ENCODE measurements at regions not wholly inside any gene's neighbourhood (a gene's known extent, or its start where the extent isn't known, plus 50 kb on each side); places are given as distances from the start of the nearest gene placed in this dataset.

DNA sequence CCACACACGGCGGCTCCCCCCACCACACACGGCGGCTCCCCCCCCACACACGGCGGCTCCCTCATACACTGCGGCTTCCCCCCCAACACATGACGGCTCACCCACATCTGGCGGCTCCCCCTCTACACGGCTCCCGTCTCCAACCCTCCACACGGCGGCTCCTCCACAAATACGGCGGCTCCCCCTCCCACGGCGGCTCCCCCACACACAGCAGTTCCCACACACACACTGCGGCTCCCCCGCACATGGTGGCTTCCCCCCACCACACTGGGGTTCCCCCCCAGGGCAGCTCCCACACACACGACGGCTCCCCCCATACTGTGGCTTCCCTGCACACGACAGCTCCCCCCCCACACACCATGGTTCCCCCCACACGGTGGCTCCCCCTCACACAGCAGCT is 98.0 kb downstream of the TTLL2 start:
- Histone ChIP-seq H2BK120ac (ENCODE audit: low read depth, low read length) (no peak overlapping the region), H3K14ac (ENCODE audit: low read length in 2 of 2) (no peak overlapping the region), H3K9ac (ENCODE audit: low read length) (no peak overlapping the region), H3K4me3 (ENCODE audit: insufficient read depth in 1 of 2, low read depth in 1 of 2, low read length in 2 of 2) (no peak overlapping the region), H3K23ac (ENCODE audit: low read length in 2 of 2) (no peak overlapping the region), H3K27ac (ENCODE audit: low read length, poor library complexity, severe bottlenecking) (no peak overlapping the region), H3K18ac (ENCODE audit: low read depth in 1 of 2, low read length in 2 of 2) (no peak overlapping the region), H3K9me3 (ENCODE audit: control insufficient read depth, low read length) (peaks cover 4% of the 10 kb centered on the region), H4K8ac (ENCODE audit: low read length) (no peak overlapping the region), H3K4me1 (ENCODE audit: control insufficient read depth, insufficient read depth, low read depth, low read length) (no peaks in the 10 kb centered on the region), H3K4ac (ENCODE audit: low read depth in 1 of 2, low read length in 2 of 2) (no peak overlapping the region), H2BK5ac (ENCODE audit: low read depth, low read length, poor library complexity, severe bottlenecking) (no peak overlapping the region), H2BK12ac (ENCODE audit: low read length in 2 of 2) (no peak overlapping the region), H3K36me3 (ENCODE audit: control insufficient read depth in 1 of 2, insufficient read depth in 2 of 2, low read depth in 1 of 2, low read length in 2 of 2) (no peaks in the 10 kb centered on the region), H3K4me2 (ENCODE audit: low read length, poor library complexity, severe bottlenecking) (no peak overlapping the region), H2BK15ac (ENCODE audit: low read depth, poor library complexity, severe bottlenecking) (no peak overlapping the region), H4K91ac (ENCODE audit: low read length) (no peak overlapping the region), H3K27me3 (ENCODE audit: control insufficient read depth in 1 of 2, insufficient read depth in 1 of 2, low read length in 2 of 2) (no peaks in the 10 kb centered on the region), H2AFZ (ENCODE audit: low read depth, low read length) (no peak overlapping the region), H3K79me1 (replicated peaks; ENCODE audit: low read length, poor library complexity, severe bottlenecking) (no peaks in the 10 kb centered on the region), H2AK5ac (ENCODE audit: low read length, severe bottlenecking) (no peak overlapping the region)
- no peak for DNase-seq
- WGBS = 92% methylated on average over 13 of the region's 23 CpGs

- H2BK15ac ChIP-seq (ENCODE audit: low read depth, poor library complexity, severe bottlenecking) = no peak overlapping the region
- no peak overlapping the region for H3K9ac ChIP-seq (ENCODE audit: low read length)
- no peak overlapping the region for H2BK5ac ChIP-seq (ENCODE audit: low read depth, low read length, poor library complexity, severe bottlenecking)
- H4K8ac ChIP-seq (ENCODE audit: low read length) = no peak overlapping the region
- H3K4ac ChIP-seq (ENCODE audit: low read depth in 1 of 2, low read length in 2 of 2) = no peak overlapping the region
- no peak for DNase-seq
- no peak overlapping the region for H3K23ac ChIP-seq (ENCODE audit: low read length in 2 of 2)
- H3K4me3 ChIP-seq (ENCODE audit: insufficient read depth in 1 of 2, low read depth in 1 of 2, low read length in 2 of 2) = no peak overlapping the region
- 91% methylated on average over 22 of the region's 22 CpGs for WGBS
- no peak overlapping the region for H2AK5ac ChIP-seq (ENCODE audit: low read length, severe bottlenecking)
- H3K4me2 ChIP-seq (ENCODE audit: low read length, poor library complexity, severe bottlenecking) = no peak overlapping the region
- H3K27ac ChIP-seq (ENCODE audit: low read length, poor library complexity, severe bottlenecking) = no peak overlapping the region
- H3K36me3 ChIP-seq (ENCODE audit: control insufficient read depth in 1 of 2, insufficient read depth in 2 of 2, low read depth in 1 of 2, low read length in 2 of 2) = no peaks in the 10 kb centered on the region
- no peaks in the 10 kb centered on the region for H3K4me1 ChIP-seq (ENCODE audit: control insufficient read depth, insufficient read depth, low read depth, low read length)
- H2AFZ ChIP-seq (ENCODE audit: low read depth, low read length) = no peak overlapping the region
- no peaks in the 10 kb centered on the region for H3K27me3 ChIP-seq (ENCODE audit: control insufficient read depth in 1 of 2, insufficient read depth in 1 of 2, low read length in 2 of 2)
- H3K79me1 ChIP-seq (replicated peaks; ENCODE audit: low read length, poor library complexity, severe bottlenecking) = no peaks in the 10 kb centered on the region
- no peak overlapping the region for H3K14ac ChIP-seq (ENCODE audit: low read length in 2 of 2)
- peaks cover 4% of the 10 kb centered on the region for H3K9me3 ChIP-seq (ENCODE audit: control insufficient read depth, low read length)
- peak overlapping the region; percentile 29 for H4K91ac ChIP-seq (ENCODE audit: low read length)
- H2BK120ac ChIP-seq (ENCODE audit: low read depth, low read length) = no peak overlapping the region
- H3K18ac ChIP-seq (ENCODE audit: low read depth in 1 of 2, low read length in 2 of 2) = no peak overlapping the region
- no peak overlapping the region for H2BK12ac ChIP-seq (ENCODE audit: low read length in 2 of 2)
Measured at GRCh38 chr6:167424060-167424673, 99.3 kb downstream of the TTLL2 start.

DNA sequence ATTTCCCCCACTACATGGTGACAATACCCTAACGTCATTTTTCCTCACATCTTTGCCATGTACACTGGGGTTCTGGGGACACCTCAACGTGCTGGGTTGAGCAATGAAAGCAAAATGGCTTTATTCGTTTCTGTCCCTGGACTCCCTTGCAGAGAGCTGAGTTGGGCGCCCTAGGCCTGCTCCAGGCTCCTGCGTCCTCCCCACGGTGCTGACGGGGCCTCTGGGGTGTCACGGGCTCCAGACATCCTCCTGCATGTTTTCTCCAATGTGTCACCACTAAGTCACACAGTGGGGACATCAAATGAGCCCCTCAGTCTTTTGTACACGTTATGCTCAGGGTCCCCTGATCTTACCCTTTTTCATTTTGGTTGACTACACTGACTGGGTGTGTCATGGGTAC is 99.8 kb downstream of the TTLL2 start:
- no peaks in the 10 kb centered on the region for H3K4me1 ChIP-seq (ENCODE audit: control insufficient read depth, insufficient read depth, low read depth, low read length)

DNA sequence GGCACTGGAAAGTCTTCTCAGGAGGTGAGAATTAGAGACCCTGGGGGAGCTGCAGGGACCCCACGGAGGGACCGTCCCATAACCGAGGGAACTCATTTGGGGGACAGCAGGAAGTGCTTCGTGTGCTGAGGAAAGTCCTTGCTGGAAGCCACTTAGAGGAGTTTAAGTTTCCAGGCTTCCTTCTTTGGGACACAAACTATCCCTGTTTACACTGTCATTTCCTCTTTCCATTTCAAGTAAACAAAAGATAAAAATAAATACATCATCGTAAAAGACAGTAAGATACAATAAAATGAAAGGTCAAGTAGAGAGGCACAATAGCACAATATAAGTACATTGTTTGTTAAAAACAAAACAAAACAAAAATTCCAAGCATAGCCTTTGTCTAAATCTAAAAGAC is 101.2 kb downstream of the TTLL2 start:
- Histone ChIP-seq H3K14ac (ENCODE audit: low read length in 2 of 2) (no peak overlapping the region), H3K4me2 (ENCODE audit: low read length, poor library complexity, severe bottlenecking) (no peak overlapping the region), H3K4me3 (ENCODE audit: insufficient read depth in 1 of 2, low read depth in 1 of 2, low read length in 2 of 2) (no peak overlapping the region), H3K18ac (ENCODE audit: low read depth in 1 of 2, low read length in 2 of 2) (no peak overlapping the region), H3K23ac (ENCODE audit: low read length in 2 of 2) (no peak overlapping the region), H3K27ac (ENCODE audit: low read length, poor library complexity, severe bottlenecking) (no peak overlapping the region), H2BK15ac (ENCODE audit: low read depth, poor library complexity, severe bottlenecking) (no peak overlapping the region), H3K27me3 (ENCODE audit: control insufficient read depth in 1 of 2, insufficient read depth in 1 of 2, low read length in 2 of 2) (no peaks in the 10 kb centered on the region), H2BK12ac (ENCODE audit: low read length in 2 of 2) (no peak overlapping the region), H2BK5ac (ENCODE audit: low read depth, low read length, poor library complexity, severe bottlenecking) (no peak overlapping the region), H3K9ac (ENCODE audit: low read length) (no peak overlapping the region), H2BK120ac (ENCODE audit: low read depth, low read length) (no peak overlapping the region), H2AFZ (ENCODE audit: low read depth, low read length) (no peak overlapping the region), H3K36me3 (ENCODE audit: control insufficient read depth in 1 of 2, insufficient read depth in 2 of 2, low read depth in 1 of 2, low read length in 2 of 2) (no peaks in the 10 kb centered on the region), H2AK5ac (ENCODE audit: low read length, severe bottlenecking) (no peak overlapping the region), H3K4ac (ENCODE audit: low read depth in 1 of 2, low read length in 2 of 2) (no peak overlapping the region), H4K8ac (ENCODE audit: low read length) (peak overlapping the region; percentile 24), H3K9me3 (ENCODE audit: control insufficient read depth, low read length) (peaks cover 4% of the 10 kb centered on the region), H4K91ac (ENCODE audit: low read length) (no peak overlapping the region), H3K4me1 (ENCODE audit: control insufficient read depth, insufficient read depth, low read depth, low read length) (no peaks in the 10 kb centered on the region), H3K79me1 (replicated peaks; ENCODE audit: low read length, poor library complexity, severe bottlenecking) (no peaks in the 10 kb centered on the region)
- 0% methylated on average over 2 of the region's 5 CpGs for WGBS
- DNase-seq = peak; percentile 40

More for the DNA sequence above, 99.8 kb downstream of the TTLL2 start:
- no peak overlapping the region for H3K4me3 ChIP-seq (ENCODE audit: insufficient read depth in 1 of 2, low read depth in 1 of 2, low read length in 2 of 2)
- H4K91ac ChIP-seq (ENCODE audit: low read length) = no peak overlapping the region
- H3K23ac ChIP-seq (ENCODE audit: low read length in 2 of 2) = no peak overlapping the region
- no peaks in the 10 kb centered on the region for H3K27me3 ChIP-seq (ENCODE audit: control insufficient read depth in 1 of 2, insufficient read depth in 1 of 2, low read length in 2 of 2)
- no peak overlapping the region for H3K18ac ChIP-seq (ENCODE audit: low read depth in 1 of 2, low read length in 2 of 2)
- H2BK12ac ChIP-seq (ENCODE audit: low read length in 2 of 2) = no peak overlapping the region
- H3K9me3 ChIP-seq (ENCODE audit: control insufficient read depth, low read length) = peaks cover 4% of the 10 kb centered on the region
- no peak overlapping the region for H3K27ac ChIP-seq (ENCODE audit: low read length, poor library complexity, severe bottlenecking)
- WGBS = 95% methylated on average over 9 of the region's 9 CpGs
- no peak overlapping the region for H2AFZ ChIP-seq (ENCODE audit: low read depth, low read length)
- H2BK120ac ChIP-seq (ENCODE audit: low read depth, low read length) = no peak overlapping the region
- H3K4ac ChIP-seq (ENCODE audit: low read depth in 1 of 2, low read length in 2 of 2) = no peak overlapping the region
- H3K9ac ChIP-seq (ENCODE audit: low read length) = no peak overlapping the region
- no peak overlapping the region for H4K8ac ChIP-seq (ENCODE audit: low read length)
- H2BK5ac ChIP-seq (ENCODE audit: low read depth, low read length, poor library complexity, severe bottlenecking) = no peak overlapping the region
- H3K4me2 ChIP-seq (ENCODE audit: low read length, poor library complexity, severe bottlenecking) = no peak overlapping the region
- H2BK15ac ChIP-seq (ENCODE audit: low read depth, poor library complexity, severe bottlenecking) = no peak overlapping the region
- no peaks in the 10 kb centered on the region for H3K79me1 ChIP-seq (replicated peaks; ENCODE audit: low read length, poor library complexity, severe bottlenecking)
- no peaks in the 10 kb centered on the region for H3K36me3 ChIP-seq (ENCODE audit: control insufficient read depth in 1 of 2, insufficient read depth in 2 of 2, low read depth in 1 of 2, low read length in 2 of 2)
- H2AK5ac ChIP-seq (ENCODE audit: low read length, severe bottlenecking) = no peak overlapping the region
- no peak for DNase-seq
- no peak overlapping the region for H3K14ac ChIP-seq (ENCODE audit: low read length in 2 of 2)

Data from mesenchymal stem cell (in vitro differentiated cells and primary cell).